SK-N-SH (cell line): ENCODE measurements at regions not wholly inside any gene's neighbourhood (a gene's known extent, or its start where the extent isn't known, plus 50 kb on each side); places are given as distances from the start of the nearest gene placed in this dataset.

Experiments
- CTCF ChIA-PET: fragments of 300-600, 350-600 bp; formaldehyde crosslinking; extraction: SDS; loops from one replicate; lab custom pipeline; 2021; lab: Yijun Ruan, JAX
- POLR2A ChIA-PET: fragments of 350-600 bp; sonication (Branson Sonifier 250); formaldehyde crosslinking; extraction: SDS; loops from one replicate; lab custom pipeline; 2020; ENCODE audit warnings: antibody characterized with exemption, inconsistent platforms; lab: Yijun Ruan, JAX
- DNase-seq: peaks from one replicate; pipeline ENCODE4 v3.0.0; 2012
- H2AFZ ChIP-seq: fragments of 200-600 bp; sonication (generic); 2 replicates; pipeline ENCODE4 v1.8.1; 2016; ENCODE audit warnings: antibody characterized with exemption, mild to moderate bottlenecking, low read depth
- H3F3A ChIP-seq: fragments of 200-600 bp; sonication (generic); replicated peaks from 2 replicates; pipeline ENCODE3; 2016; ENCODE audit warnings: antibody characterized with exemption, mild to moderate bottlenecking; ENCODE audit not compliant: insufficient read depth
- H3K27ac ChIP-seq, 2 experiments: fragments of 200-500 bp in 1 of 2; fragments of 200-600 bp in 1 of 2; sonication (Bioruptor generic) in 1 of 2; sonication (generic), shearing (Covaris generic) in 1 of 2; 2 replicates each; pipeline versions ENCODE4 v1.5.1 to v1.6.1; 2014 to 2016; ENCODE audit warnings: low read depth in 2 of 2, inconsistent platforms in 1 of 2, low read length in 1 of 2, mild to moderate bottlenecking in 1 of 2, mixed read lengths in 1 of 2
- H3K27me3 ChIP-seq: fragments of 200-600 bp; sonication (generic), shearing (Covaris generic); 2 replicates; pipeline ENCODE4 v1.6.1; 2016; ENCODE audit warnings: mixed run types; ENCODE audit not compliant: insufficient read depth
- H3K36me3 ChIP-seq, 2 experiments: fragments of 200-500 bp in 1 of 2; fragments of 200-600 bp in 1 of 2; sonication (Bioruptor generic) in 1 of 2; sonication (generic) in 1 of 2; replicated peaks in 1 of 2; 2 replicates each; pipeline versions ENCODE3 to v1.5.1; 2014 to 2016; ENCODE audit warnings: low read length in 1 of 2, mild to moderate bottlenecking in 1 of 2; ENCODE audit not compliant: insufficient read depth in 2 of 2, control insufficient read depth in 1 of 2
- H3K4me1 ChIP-seq, 2 experiments: fragments of 200-500 bp in 1 of 2; fragments of 200-600 bp in 1 of 2; sonication (Bioruptor generic) in 1 of 2; sonication (generic), shearing (Covaris generic) in 1 of 2; 2 replicates each; pipeline versions ENCODE4 v1.5.1 to v1.6.1; 2014 to 2016; ENCODE audit warnings: low read depth in 1 of 2, low read length in 1 of 2, mixed run types in 1 of 2; ENCODE audit not compliant: insufficient read depth in 2 of 2, control insufficient read depth in 1 of 2
- H3K4me2 ChIP-seq: fragments of 200-600 bp; sonication (generic), shearing (Covaris generic); 2 replicates; pipeline ENCODE4 v1.6.1; 2017; ENCODE audit warnings: mixed run types
- H3K4me3 ChIP-seq, 2 experiments: fragments of 200-500 bp in 1 of 2; fragments of 200-600 bp in 1 of 2; sonication (Bioruptor generic) in 1 of 2; sonication (generic), shearing (Covaris generic) in 1 of 2; 2 replicates each; pipeline versions ENCODE4 v1.5.1 to v1.8.1; 2014 to 2016; ENCODE audit warnings: low read depth in 2 of 2, inconsistent platforms in 1 of 2, low read length in 1 of 2, mild to moderate bottlenecking in 1 of 2, mixed read lengths in 1 of 2, moderate library complexity in 1 of 2
- H3K79me2 ChIP-seq: fragments of 200-600 bp; sonication (generic); 2 replicates; pipeline ENCODE4 v1.8.1; 2017; ENCODE audit warnings: mild to moderate bottlenecking; ENCODE audit not compliant: insufficient read depth
- H3K9ac ChIP-seq: fragments of 200-600 bp; sonication (generic); 2 replicates; pipeline ENCODE4 v1.6.1; 2017; ENCODE audit warnings: mixed run types
- H3K9me2 ChIP-seq: fragments of 200-600 bp; sonication (generic); 2 replicates; pipeline ENCODE4 v1.6.1; 2017; ENCODE audit warnings: mixed run types
- H3K9me3 ChIP-seq: fragments of 200-600 bp; sonication (generic); 2 replicates; pipeline ENCODE4 v1.6.1; 2017; ENCODE audit warnings: mixed run types, mild to moderate bottlenecking, moderate library complexity
- H4K20me1 ChIP-seq: fragments of 200-600 bp; sonication (generic); 2 replicates; pipeline ENCODE4 v1.6.1; 2017; ENCODE audit warnings: mild to moderate bottlenecking, mixed run types; ENCODE audit not compliant: insufficient read depth
- GATA2 ChIP-seq: sonication (generic); formaldehyde crosslinking; IDR thresholded peaks from 2 replicates; pipeline ENCODE4 v1.5.0; 2020; ENCODE audit warnings: mild to moderate bottlenecking, missing genetic modification reagents
- NRF1 ChIP-seq: IDR thresholded peaks from 2 replicates; pipeline ENCODE4 v1.6.1; 2012; ENCODE audit warnings: low read depth, mild to moderate bottlenecking, low read length
- POLR2AphosphoS5 ChIP-seq: IDR thresholded peaks from 2 replicates; pipeline ENCODE4 v1.6.1; 2012; ENCODE audit warnings: low read depth, low read length
- SMC3 ChIP-seq: IDR thresholded peaks from 2 replicates; pipeline ENCODE4 v1.6.1; 2012; ENCODE audit warnings: low read depth, low read length, improper control_type of control experiment
- TCF12 ChIP-seq: IDR thresholded peaks from 2 replicates; pipeline ENCODE4 v1.4.0; 2012
- TEAD4 ChIP-seq: IDR thresholded peaks from 2 replicates; pipeline ENCODE4 v1.4.0; 2012; ENCODE audit warnings: mild to moderate bottlenecking, borderline replicate concordance; ENCODE audit not compliant: insufficient read depth
- WGBS: methylation state at CpG from one replicate; pipeline ENCODE4 v1.1.6; 2017; ENCODE audit warnings: low lambda C conversion rate; 5-methylcytosine and 5-hydroxymethylcytosine counted together
- TF ChIP-seq, protein P1 (sequence below): IDR thresholded peaks from 2 replicates; pipeline ENCODE4 v1.4.0; 2012; ENCODE audit warnings: low read depth, borderline replicate concordance
- TF ChIP-seq, protein P2 (sequence below): IDR thresholded peaks from 2 replicates; pipeline ENCODE4 v1.4.0; 2012; ENCODE audit warnings: low read depth
- TF ChIP-seq, protein P3 (sequence below): IDR thresholded peaks from 2 replicates; pipeline ENCODE4; 2012

DNA sequence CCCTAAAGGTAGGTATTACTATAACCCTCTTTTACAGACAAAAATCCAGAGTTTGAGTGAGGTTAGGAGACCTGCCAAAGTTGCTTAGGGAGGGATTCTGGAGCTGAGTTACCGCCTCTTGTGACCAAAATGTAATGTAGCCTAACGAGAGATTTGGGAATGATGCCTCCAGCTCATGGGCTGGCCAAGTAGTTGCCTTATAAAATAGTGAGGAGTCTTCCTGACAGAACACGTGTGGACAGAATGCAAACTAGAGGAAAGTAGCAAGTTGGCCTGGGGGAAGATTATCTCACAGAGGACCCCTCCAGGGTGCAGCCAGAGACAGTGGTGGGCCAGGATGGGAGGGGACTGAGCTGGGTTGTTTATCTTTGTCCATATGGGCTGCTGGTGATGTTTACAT lies 543.7 kb upstream of the CDH11 start:
- POLR2A ChIA-PET: no interaction called here

DNA sequence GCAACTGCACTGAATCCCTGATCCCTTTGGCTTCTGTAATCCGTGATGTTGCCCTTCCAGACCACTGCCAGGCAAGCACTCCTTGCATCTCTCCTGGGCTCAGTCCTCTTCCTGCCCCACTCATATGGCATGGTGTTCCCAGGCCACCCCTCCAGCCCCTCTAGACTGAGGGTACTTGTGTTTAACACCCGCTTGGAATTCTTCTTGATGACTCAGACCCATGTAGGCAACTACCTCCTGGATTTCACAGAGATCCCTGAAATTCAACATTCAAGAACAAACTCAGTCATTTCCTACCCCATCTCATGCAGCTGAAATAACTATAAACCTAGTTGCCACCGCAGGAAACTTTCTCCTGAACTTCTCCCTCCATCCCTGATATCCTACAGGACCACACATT lies 541.9 kb upstream of the CDH11 start:
- no peak for TF ChIP-seq TEAD4
- TF ChIP-seq, protein P1, sequence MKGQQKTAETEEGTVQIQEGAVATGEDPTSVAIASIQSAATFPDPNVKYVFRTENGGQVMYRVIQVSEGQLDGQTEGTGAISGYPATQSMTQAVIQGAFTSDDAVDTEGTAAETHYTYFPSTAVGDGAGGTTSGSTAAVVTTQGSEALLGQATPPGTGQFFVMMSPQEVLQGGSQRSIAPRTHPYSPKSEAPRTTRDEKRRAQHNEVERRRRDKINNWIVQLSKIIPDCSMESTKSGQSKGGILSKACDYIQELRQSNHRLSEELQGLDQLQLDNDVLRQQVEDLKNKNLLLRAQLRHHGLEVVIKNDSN: no peak
- POLR2A ChIA-PET: no interaction called here
- WGBS: 81% methylated on average over 3 of the region's 3 CpGs
- Histone ChIP-seq H2AFZ (no peak overlapping the region; the same call in 1 of the 2 replicates), H3K9me3 (no peaks in the 10 kb centered on the region), H3K9me2 (no peaks in the 10 kb centered on the region), H3K4me1 (peaks cover 20 to 38% of the 10 kb centered on the region in 2 experiments; a peak in 3 of 4 replicates), H4K20me1 (no peaks in the 10 kb centered on the region), H3K36me3 (no peaks in the 10 kb centered on the region), H3F3A (peaks cover 5% of the 10 kb centered on the region), H3K9ac (no peak overlapping the region), H3K4me2 (no peak overlapping the region), H3K4me3 (no peak overlapping the region), H3K27ac (no peak overlapping the region), H3K79me2 (no peaks in the 10 kb centered on the region), H3K27me3 (no peaks in the 10 kb centered on the region)
- DNase-seq: no peak
- CTCF ChIA-PET: interaction anchor here (0.7 kb wide), 1 partner anchor 11 kb away, joined by 4 read pairs; no protein-coding TSS in a partner anchor

More for the DNA sequence above, 543.7 kb upstream of the CDH11 start:
- 63% methylated on average over 3 of the region's 3 CpGs for WGBS
- Histone ChIP-seq H4K20me1 (no peaks in the 10 kb centered on the region), H3K27me3 (no peaks in the 10 kb centered on the region), H3K4me1 (peaks cover 11 to 22% of the 10 kb centered on the region in 2 experiments; a peak in 3 of 4 replicates), H3K4me3 (no peak overlapping the region), H3K9ac (no peak overlapping the region), H3K79me2 (no peaks in the 10 kb centered on the region), H3K36me3 (no peaks in the 10 kb centered on the region), H3K9me3 (no peaks in the 10 kb centered on the region), H3K27ac (no peak overlapping the region), H3F3A (no peaks in the 10 kb centered on the region), H2AFZ (no peak overlapping the region), H3K4me2 (no peak overlapping the region), H3K9me2 (no peaks in the 10 kb centered on the region)
- DNase-seq: no peak
- CTCF ChIA-PET: interaction anchor here (1.0 to 1.7 kb wide), 3 partner anchors 11 to 15 kb away, joined by 3 to 4 read pairs (median 3); no protein-coding TSS in a partner anchor
- no peak for TF ChIP-seq SMC3
- TF ChIP-seq NRF1: no peak
- no peak for TF ChIP-seq GATA2
- TF ChIP-seq, protein P2, sequence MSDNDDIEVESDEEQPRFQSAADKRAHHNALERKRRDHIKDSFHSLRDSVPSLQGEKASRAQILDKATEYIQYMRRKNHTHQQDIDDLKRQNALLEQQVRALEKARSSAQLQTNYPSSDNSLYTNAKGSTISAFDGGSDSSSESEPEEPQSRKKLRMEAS: no peak
- TF ChIP-seq POLR2AphosphoS5: no peak
- no peak for TF ChIP-seq TCF12
- TF ChIP-seq, protein P1: no peak
- TF ChIP-seq, protein P3, sequence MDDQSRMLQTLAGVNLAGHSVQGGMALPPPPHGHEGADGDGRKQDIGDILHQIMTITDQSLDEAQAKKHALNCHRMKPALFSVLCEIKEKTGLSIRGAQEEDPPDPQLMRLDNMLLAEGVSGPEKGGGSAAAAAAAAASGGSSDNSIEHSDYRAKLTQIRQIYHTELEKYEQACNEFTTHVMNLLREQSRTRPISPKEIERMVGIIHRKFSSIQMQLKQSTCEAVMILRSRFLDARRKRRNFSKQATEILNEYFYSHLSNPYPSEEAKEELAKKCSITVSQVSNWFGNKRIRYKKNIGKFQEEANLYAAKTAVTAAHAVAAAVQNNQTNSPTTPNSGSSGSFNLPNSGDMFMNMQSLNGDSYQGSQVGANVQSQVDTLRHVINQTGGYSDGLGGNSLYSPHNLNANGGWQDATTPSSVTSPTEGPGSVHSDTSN: no peak
